GM10266 (cell line): ENCODE measurements at regions not wholly inside any gene's neighbourhood (a gene's known extent, or its start where the extent isn't known, plus 50 kb on each side); places are given as distances from the start of the nearest gene placed in this dataset.
"Not testable (repeated sequence)": the region's sequence is repeated elsewhere in the genome, so short reads cannot be mapped to it uniquely, and the experiment has no call there.

Experiments
- DNase-seq: peaks from one replicate; pipeline ENCODE4 v3.0.0; 2012; ENCODE audit errors: extremely low spot score
- TF ChIP-seq, protein P1 (sequence below): IDR thresholded peaks from 2 replicates; pipeline ENCODE4 v1.5.1; 2012; ENCODE audit warnings: mild to moderate bottlenecking, low read depth; ENCODE audit not compliant: control insufficient read depth, insufficient read depth; ENCODE audit errors: missing control alignments

DNA sequence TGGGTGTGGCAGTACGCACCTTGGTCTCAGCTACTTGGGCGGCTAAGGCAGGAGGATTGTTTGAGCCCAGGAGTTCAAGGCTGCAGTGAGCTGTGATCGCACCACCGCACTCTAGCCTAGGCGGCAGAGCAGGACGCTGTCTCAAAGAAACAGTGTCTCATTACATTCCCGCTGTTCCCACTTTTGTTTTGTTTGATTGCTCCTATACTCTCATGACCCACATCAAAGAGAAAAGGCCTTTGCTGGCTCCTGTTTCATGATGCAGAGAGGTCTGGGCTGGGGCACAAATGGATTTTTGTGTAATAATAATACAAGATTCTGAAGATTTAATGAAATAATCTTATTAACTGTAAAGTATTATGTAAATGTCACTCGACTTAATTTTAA is 85.7 kb downstream of the LACC1 start:
- TF ChIP-seq, protein P1, sequence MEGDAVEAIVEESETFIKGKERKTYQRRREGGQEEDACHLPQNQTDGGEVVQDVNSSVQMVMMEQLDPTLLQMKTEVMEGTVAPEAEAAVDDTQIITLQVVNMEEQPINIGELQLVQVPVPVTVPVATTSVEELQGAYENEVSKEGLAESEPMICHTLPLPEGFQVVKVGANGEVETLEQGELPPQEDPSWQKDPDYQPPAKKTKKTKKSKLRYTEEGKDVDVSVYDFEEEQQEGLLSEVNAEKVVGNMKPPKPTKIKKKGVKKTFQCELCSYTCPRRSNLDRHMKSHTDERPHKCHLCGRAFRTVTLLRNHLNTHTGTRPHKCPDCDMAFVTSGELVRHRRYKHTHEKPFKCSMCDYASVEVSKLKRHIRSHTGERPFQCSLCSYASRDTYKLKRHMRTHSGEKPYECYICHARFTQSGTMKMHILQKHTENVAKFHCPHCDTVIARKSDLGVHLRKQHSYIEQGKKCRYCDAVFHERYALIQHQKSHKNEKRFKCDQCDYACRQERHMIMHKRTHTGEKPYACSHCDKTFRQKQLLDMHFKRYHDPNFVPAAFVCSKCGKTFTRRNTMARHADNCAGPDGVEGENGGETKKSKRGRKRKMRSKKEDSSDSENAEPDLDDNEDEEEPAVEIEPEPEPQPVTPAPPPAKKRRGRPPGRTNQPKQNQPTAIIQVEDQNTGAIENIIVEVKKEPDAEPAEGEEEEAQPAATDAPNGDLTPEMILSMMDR = no peak
- DNase-seq = no peak

DNA sequence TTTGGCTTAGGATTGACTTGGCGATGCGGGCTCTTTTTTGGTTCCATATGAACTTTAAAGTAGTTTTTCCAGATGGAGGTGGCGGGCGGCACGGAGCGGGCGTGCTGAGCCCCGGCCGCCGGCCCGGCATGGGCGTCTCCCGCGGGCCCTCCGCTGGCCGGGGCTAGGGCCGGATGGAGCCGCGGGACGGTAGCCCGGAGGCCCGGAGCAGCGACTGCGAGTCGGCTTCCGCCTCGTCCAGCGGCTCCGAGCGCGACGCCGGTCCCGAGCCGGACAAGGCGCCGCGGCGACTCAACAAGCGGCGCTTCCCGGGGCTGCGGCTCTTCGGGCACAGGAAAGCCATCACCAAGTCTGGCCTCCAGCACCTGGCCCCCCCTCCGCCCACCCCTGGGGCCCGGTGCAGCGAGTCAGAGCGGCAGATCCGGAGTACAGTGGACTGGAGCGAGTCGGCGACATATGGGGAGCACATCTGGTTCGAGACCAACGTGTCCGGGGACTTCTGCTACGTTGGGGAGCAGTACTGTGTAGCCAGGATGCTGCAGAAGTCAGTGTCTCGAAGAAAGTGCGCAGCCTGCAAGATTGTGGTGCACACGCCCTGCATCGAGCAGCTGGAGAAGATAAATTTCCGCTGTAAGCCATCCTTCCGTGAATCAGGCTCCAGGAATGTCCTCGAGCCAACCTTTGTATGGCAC is 88.7 kb downstream of the LACC1 start:
- not testable (repeated sequence) for DNase-seq

DNA sequence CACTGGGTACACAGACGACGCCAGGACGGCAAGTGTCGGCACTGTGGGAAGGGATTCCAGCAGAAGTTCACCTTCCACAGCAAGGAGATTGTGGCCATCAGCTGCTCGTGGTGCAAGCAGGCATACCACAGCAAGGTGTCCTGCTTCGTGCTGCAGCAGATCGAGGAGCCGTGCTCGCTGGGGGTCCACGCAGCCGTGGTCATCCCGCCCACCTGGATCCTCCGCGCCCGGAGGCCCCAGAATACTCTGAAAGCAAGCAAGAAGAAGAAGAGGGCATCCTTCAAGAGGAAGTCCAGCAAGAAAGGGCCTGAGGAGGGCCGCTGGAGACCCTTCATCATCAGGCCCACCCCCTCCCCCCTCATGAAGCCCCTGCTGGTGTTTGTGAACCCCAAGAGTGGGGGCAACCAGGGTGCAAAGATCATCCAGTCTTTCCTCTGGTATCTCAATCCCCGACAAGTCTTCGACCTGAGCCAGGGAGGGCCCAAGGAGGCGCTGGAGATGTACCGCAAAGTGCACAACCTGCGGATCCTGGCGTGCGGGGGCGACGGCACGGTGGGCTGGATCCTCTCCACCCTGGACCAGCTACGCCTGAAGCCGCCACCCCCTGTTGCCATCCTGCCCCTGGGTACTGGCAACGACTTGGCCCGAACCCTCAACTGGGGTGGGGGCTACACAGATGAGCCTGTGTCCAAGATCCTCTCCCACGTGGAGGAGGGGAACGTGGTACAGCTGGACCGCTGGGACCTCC is 89.4 kb downstream of the LACC1 start:
- not testable (repeated sequence) for DNase-seq

DNA sequence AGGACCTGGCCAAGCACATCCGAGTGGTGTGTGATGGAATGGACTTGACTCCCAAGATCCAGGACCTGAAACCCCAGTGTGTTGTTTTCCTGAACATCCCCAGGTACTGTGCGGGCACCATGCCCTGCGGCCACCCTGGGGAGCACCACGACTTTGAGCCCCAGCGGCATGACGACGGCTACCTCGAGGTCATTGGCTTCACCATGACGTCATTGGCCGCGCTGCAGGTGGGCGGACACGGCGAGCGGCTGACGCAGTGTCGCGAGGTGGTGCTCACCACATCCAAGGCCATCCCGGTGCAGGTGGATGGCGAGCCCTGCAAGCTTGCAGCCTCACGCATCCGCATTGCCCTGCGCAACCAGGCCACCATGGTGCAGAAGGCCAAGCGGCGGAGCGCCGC is 90.2 kb downstream of the LACC1 start:
- not testable (repeated sequence) for DNase-seq

DNA sequence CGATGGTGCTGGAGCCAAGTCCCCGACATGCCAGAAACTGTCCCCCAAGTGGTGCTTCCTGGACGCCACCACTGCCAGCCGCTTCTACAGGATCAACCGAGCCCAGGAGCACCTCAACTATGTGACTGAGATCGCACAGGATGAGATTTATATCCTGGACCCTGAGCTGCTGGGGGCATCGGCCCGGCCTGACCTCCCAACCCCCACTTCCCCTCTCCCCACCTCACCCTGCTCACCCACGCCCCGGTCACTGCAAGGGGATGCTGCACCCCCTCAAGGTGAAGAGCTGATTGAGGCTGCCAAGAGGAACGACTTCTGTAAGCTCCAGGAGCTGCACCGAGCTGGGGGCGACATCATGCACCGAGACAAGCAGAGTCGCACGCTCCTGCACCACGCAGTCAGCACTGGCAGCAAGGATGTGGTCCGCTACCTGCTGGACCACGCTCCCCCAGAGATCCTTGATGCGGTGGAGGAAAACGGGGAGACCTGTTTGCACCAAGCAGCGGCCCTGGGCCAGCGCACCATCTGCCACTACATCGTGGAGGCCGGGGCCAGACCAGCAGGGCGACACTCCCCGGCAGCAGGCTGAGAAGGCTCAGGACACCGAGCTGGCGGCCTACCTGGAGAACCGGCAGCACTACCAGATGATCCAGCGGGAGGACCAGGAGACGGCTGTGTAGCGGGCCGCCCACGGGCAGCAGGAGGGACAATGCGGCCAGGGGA is 91.0 kb downstream of the LACC1 start:
- DNase-seq = not testable (repeated sequence)

DNA sequence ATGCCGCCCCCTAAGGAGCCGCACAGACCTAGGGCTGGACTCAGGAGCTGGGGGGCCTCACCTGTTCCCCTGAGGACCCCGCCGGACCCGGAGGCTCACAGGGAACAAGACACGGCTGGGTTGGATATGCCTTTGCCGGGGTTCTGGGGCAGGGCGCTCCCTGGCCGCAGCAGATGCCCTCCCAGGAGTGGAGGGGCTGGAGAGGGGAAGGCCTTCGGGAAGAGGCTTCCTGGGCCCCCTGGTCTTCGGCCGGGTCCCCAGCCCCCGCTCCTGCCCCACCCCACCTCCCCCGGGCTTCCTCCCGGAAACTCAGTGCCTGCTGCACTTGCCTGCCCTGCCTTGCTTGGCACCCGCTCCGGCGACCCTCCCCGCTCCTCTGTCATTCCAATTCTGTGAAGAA is 91.6 kb downstream of the LACC1 start:
- DNase-seq = not testable (repeated sequence)

DNA sequence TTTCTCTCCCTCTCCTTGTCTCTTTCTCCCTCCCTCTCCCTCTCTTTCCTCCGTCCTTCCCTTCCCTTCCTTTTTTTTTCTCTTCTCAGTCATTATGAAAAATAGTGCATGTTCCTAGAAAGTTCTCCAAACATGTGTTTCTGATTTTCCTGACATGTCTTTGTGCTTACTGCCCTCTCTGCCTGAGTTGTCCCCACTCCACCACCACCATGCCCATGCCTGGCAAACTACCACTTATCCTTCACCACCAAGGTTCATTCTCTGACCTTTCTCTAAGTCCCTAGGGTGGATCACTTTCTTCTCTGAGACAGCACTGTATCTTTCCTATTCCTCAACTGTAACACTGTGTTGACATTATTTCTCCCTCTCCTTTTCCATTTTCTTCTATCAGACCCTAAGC is 98.2 kb downstream of the LACC1 start:
- DNase-seq = no peak
- TF ChIP-seq, protein P1 = no peak

DNA sequence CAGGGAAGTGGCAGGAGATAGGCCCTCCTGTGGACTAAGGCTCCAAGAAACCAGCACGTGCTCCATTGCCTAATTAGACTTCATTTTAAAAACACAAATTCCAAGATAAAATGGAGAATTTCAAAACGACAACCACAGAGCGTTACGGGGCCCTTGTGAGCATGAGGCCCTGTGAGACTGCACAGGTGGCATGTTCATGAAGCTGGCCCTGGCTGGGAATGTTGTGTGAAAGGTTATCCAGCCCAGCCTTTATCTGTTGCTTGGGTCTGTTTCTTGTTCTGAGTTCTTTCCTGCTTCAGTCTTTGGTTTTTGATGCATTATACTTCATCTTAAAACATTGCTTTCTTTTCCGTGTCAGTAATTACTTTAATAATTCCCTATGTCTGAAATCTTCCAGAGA is 99.0 kb downstream of the LACC1 start:
- no peak for DNase-seq
- TF ChIP-seq, protein P1 = no peak

DNA sequence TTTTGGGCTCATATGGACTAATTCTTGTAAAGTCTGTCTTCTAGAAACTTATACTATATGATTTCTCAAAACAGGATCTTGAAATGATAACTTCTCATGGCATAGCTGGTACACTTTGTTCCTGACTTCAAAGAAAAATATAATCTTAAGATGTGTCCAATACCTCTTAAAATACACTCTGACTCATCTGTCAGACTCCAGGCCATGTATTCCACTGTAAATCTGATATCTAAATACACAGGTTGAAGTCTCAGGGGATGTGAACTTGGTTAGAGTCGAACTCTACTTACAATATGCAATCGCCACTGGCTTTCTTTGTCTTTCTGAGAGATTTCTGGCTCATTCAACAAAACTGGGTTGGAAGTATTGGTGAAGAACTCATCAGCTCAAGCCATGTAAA is 99.8 kb downstream of the LACC1 start:
- DNase-seq = no peak
- TF ChIP-seq, protein P1 = no peak

DNA sequence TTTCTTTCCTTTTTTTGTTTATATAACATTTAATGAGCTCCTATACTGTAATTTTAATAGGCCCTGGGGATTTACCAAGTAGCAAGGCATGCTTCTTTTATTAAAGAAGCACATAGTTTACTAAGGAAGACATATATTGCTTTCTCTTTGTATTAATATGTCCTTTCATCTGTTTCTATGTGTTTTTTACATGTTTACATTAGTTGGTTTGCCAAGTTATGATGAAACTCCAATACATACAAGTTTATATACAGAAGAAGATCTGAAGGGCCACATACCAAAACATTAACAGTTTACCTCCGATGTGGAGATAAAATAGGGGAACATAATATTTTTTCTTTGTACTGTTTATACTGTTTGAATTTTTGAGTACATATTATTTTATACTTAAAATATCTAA is 100.9 kb downstream of the LACC1 start:
- DNase-seq = no peak
- TF ChIP-seq, protein P1 = no peak
